AG04449 (cell line): ENCODE measurements at regions not wholly inside any gene's neighbourhood (a gene's known extent, or its start where the extent isn't known, plus 50 kb on each side); places are given as distances from the start of the nearest gene placed in this dataset.

Experiments
- CTCF ChIA-PET: fragments of 350-600 bp; formaldehyde crosslinking; extraction: SDS; loops from one replicate; lab custom pipeline; 2021; ENCODE audit warnings: antibody characterized with exemption; lab: Yijun Ruan, JAX
- POLR2A ChIA-PET: fragments of 400-600, 350-600 bp; formaldehyde crosslinking; extraction: SDS; loops from one replicate; lab custom pipeline; 2020; ENCODE audit warnings: antibody characterized with exemption, inconsistent platforms; lab: Yijun Ruan, JAX
- DNase-seq: peaks from one replicate; pipeline ENCODE4 v3.0.0-alpha.2; 2010; ENCODE audit warnings: low read depth, low spot score
- H3K4me3 ChIP-seq: 2 replicates; pipeline ENCODE4 v1.5.1; 2011; ENCODE audit warnings: low read depth, mild to moderate bottlenecking, control low read depth, low read length
- TF ChIP-seq, protein P1 (sequence below): IDR thresholded peaks from one replicate; pipeline ENCODE4 v1.5.1; 2011; ENCODE audit warnings: mild to moderate bottlenecking, moderate library complexity, low read length, control low read depth, inconsistent platforms; ENCODE audit not compliant: insufficient read depth; ENCODE audit errors: missing control alignments

DNA sequence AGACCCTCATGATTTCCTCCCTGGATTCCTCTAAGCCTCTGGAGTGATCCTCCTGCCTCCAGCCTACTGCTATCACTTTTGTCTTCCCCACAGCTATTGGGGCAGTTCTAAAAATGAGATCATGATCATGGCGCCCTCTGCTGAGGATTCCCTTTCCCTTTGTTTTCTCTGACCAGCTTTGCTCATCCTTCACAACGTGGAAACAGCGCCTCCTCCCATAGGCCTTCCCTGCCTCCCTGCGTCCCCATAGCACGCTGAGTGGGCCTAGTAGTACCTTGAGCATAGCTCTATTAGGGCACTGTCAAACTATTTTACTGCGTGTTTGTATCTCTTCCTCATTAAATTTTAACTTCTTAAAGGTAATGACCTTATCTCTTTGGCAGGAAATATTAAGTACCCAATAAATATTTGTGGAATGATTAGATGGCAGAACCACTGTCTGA is 207.0 kb upstream of the FANCL start:
- no peak overlapping the region for H3K4me3 ChIP-seq
- no peak for DNase-seq
- CTCF ChIA-PET: interaction anchor here (0.7 to 6.1 kb wide), 24 partner anchors 9 to 730 kb away, joined by 3 to 32 read pairs (median 4); no protein-coding TSS in a partner anchor
- POLR2A ChIA-PET: no interaction called here
- TF ChIP-seq, protein P1, sequence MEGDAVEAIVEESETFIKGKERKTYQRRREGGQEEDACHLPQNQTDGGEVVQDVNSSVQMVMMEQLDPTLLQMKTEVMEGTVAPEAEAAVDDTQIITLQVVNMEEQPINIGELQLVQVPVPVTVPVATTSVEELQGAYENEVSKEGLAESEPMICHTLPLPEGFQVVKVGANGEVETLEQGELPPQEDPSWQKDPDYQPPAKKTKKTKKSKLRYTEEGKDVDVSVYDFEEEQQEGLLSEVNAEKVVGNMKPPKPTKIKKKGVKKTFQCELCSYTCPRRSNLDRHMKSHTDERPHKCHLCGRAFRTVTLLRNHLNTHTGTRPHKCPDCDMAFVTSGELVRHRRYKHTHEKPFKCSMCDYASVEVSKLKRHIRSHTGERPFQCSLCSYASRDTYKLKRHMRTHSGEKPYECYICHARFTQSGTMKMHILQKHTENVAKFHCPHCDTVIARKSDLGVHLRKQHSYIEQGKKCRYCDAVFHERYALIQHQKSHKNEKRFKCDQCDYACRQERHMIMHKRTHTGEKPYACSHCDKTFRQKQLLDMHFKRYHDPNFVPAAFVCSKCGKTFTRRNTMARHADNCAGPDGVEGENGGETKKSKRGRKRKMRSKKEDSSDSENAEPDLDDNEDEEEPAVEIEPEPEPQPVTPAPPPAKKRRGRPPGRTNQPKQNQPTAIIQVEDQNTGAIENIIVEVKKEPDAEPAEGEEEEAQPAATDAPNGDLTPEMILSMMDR: peak; percentile 80

DNA sequence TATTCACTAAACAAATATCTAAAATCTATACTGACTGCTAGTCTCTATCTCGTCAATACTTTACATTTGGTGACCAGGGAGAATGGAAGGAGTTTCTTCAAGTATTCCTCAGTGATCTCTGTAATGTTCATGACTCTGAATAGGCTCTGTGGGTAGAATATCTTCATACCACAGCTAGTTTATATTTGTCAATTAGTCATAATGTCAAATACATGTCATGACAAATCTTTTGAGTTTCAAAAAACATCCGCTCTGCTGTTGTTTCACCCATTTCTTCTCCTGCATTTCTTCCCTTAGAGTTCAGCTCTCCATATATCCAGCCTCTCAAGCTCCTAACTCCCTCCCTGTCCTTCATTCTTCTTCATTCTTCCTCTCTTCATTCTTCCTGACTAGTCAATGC is 206.5 kb upstream of the FANCL start:
- DNase-seq: no peak
- ChIA-PET POLR2A (no interaction called here), CTCF (interaction anchor here (0.7 to 6.1 kb wide), 23 partner anchors 8 to 729 kb away, joined by 3 to 32 read pairs (median 4); no protein-coding TSS in a partner anchor)
- no peak overlapping the region for H3K4me3 ChIP-seq
- TF ChIP-seq, protein P1: no peak

DNA sequence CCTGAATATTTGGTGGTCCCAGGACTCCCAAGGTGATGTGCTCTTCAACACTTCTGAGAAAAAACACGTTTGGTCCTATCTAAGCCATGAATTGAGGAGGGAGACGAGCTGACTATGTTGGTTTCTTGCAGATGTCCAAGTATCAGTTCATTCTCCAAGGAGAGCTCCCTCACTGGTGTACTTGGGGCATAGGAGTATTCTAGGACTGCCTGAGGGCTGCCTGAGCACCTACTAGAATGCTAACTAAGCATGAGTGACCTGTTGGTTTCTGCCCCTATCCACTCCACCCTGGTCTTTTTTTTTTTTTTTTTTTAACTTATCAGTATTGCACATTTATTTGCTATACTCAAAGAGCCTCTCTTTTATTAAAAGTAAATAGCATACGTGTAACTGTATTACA is 200.5 kb upstream of the FANCL start:
- CTCF ChIA-PET: interaction anchor here (1.3 to 1.4 kb wide), 2 partner anchors 14 to 536 kb away, joined by 3 to 4 read pairs; no protein-coding TSS in a partner anchor
- POLR2A ChIA-PET: no interaction called here
- TF ChIP-seq, protein P1: no peak

DNA sequence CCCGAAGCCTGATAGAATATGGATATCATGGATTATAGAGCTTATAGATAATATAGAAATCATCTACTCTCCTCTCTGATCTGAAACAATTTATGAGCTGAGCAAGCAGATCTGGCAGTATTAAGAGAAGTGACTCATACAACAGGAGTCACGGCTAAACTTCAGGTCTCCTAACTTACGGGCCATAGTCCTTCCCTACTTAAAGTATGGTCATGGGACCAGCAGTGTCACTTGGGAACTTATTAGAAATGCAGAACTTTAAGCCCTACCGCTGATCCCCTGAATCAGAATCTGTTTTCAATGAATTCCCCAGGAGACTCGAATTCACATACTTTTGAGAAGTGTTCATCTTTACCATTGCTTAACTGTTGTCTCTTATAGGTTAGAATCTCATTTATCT is 195.7 kb upstream of the FANCL start:
- H3K4me3 ChIP-seq: no peak overlapping the region
- CTCF ChIA-PET: no interaction called here
- POLR2A ChIA-PET: no interaction called here
- no peak for DNase-seq
- TF ChIP-seq, protein P1: no peak

More for the DNA sequence above, 200.5 kb upstream of the FANCL start:
- no peak for DNase-seq
- no peak overlapping the region for H3K4me3 ChIP-seq

DNA sequence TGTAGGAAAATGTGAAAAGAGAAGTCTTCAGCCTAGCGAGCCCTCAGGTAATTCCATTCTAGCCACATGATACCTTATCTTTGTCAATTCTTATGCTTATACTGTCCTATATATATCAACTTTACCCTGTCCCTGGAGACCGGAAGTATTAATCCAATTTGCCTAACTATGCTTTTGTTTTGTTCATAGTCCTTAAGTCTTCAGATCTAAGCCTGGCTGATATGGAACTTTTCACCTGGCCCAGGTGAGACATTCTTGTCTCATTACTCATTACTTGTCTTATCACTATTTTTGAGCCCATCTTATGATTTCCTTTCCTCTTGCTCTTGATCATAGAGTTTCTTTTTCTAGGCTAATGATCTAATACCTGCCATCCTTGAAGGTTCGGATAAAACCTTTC is 194.1 kb upstream of the FANCL start:
- ChIA-PET POLR2A (no interaction called here), CTCF (no interaction called here)
- TF ChIP-seq, protein P1: no peak
- no peak overlapping the region for H3K4me3 ChIP-seq
- DNase-seq: no peak

DNA sequence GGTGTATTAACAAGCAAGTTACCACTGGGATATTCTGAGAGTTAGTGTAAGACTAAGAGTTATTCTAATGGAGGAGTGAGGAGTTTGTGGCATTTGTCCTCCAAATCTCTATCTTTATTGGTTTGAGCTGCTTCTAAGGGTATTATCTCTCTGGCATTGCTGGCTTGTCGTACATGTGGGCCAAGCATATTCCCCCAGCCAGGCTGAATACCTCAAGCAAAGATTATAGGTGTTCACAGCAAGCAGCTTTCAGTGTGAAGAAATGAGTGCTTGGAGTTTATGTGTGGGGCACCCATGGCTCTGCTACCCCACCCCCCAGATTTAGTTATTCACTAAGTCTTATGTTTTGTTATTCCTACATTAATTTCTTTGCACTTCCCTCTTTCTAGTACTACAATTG is 193.6 kb upstream of the FANCL start:
- TF ChIP-seq, protein P1: no peak
- ChIA-PET CTCF (no interaction called here), POLR2A (no interaction called here)
- DNase-seq: no peak
- H3K4me3 ChIP-seq: no peak overlapping the region
